H9 (cell line): ENCODE measurements at regions not wholly inside any gene's neighbourhood (a gene's known extent, or its start where the extent isn't known, plus 50 kb on each side); places are given as distances from the start of the nearest gene placed in this dataset.

Source experiments
- DNase-seq: peaks from one replicate; pipeline ENCODE4 v3.0.0-alpha.2; 2017
- H2AFZ ChIP-seq: one replicate; pipeline ENCODE4 v1.6.1; 2013; ENCODE audit warnings: mild to moderate bottlenecking, low read length, control low read depth, moderate library complexity
- H2AK5ac ChIP-seq: 2 replicates; pipeline ENCODE4 v1.6.1; 2013; ENCODE audit warnings: low read length, control low read depth, mixed read lengths; ENCODE audit not compliant: insufficient read length
- H2BK120ac ChIP-seq: one replicate; pipeline ENCODE4 v1.6.1; 2013; ENCODE audit warnings: low read depth, mild to moderate bottlenecking, low read length, control low read depth, inconsistent platforms; ENCODE audit not compliant: poor library complexity, severe bottlenecking
- H2BK12ac ChIP-seq: 2 replicates; pipeline ENCODE4 v1.6.1; 2013; ENCODE audit warnings: low read length, control low read depth, mixed read lengths, low read depth; ENCODE audit not compliant: insufficient read length
- H2BK15ac ChIP-seq: 2 replicates; pipeline ENCODE4 v1.6.1; 2013; ENCODE audit warnings: low read depth, low read length, control low read depth
- H2BK20ac ChIP-seq: one replicate; pipeline ENCODE4 v1.6.1; 2013; ENCODE audit warnings: low read depth, mild to moderate bottlenecking, low read length, control low read depth, inconsistent platforms; ENCODE audit not compliant: poor library complexity, severe bottlenecking
- H2BK5ac ChIP-seq: 2 replicates; pipeline ENCODE4 v1.6.1; 2013; ENCODE audit warnings: low read length, control low read depth, mixed read lengths; ENCODE audit not compliant: insufficient read length
- H3K14ac ChIP-seq: 2 replicates; pipeline ENCODE4 v1.6.1; 2013; ENCODE audit warnings: low read length, control low read depth; ENCODE audit not compliant: insufficient read depth
- H3K18ac ChIP-seq: 2 replicates; pipeline ENCODE4 v1.6.1; 2013; ENCODE audit warnings: low read depth, mild to moderate bottlenecking, mixed read lengths, low read length, control low read depth; ENCODE audit not compliant: insufficient read length
- H3K23ac ChIP-seq: 2 replicates; pipeline ENCODE4 v1.6.1; 2013; ENCODE audit warnings: low read length, control low read depth, mixed read lengths, low read depth; ENCODE audit not compliant: insufficient read length
- H3K23me2 ChIP-seq: 2 replicates; pipeline ENCODE4 v1.6.1; 2013; ENCODE audit warnings: low read depth, mild to moderate bottlenecking, mixed read lengths, low read length, control low read depth; ENCODE audit not compliant: insufficient read length, poor library complexity, severe bottlenecking
- H3K27ac ChIP-seq: 2 replicates; pipeline ENCODE4 v1.5.1; 2013; ENCODE audit warnings: low read length, control low read depth, mixed read lengths, low read depth; ENCODE audit not compliant: insufficient read length
- H3K27me3 ChIP-seq: 2 replicates; pipeline ENCODE4 v1.6.1; 2013; ENCODE audit warnings: low read length, control low read depth, inconsistent platforms; ENCODE audit not compliant: insufficient read depth
- H3K4ac ChIP-seq: 2 replicates; pipeline ENCODE4 v1.6.1; 2013; ENCODE audit warnings: low read depth, mild to moderate bottlenecking, control low read depth, inconsistent platforms, low read length, moderate library complexity
- H3K4me1 ChIP-seq: 2 replicates; pipeline ENCODE4 v1.6.1; 2013; ENCODE audit warnings: low read length, control low read depth, inconsistent platforms; ENCODE audit not compliant: insufficient read depth
- H3K4me2 ChIP-seq: 2 replicates; pipeline ENCODE4 v1.6.1; 2013; ENCODE audit warnings: low read length, control low read depth, mixed read lengths; ENCODE audit not compliant: insufficient read length, insufficient read depth
- H3K56ac ChIP-seq: 2 replicates; pipeline ENCODE4 v1.6.1; 2013; ENCODE audit warnings: low read depth, mild to moderate bottlenecking, mixed read lengths, low read length, control low read depth; ENCODE audit not compliant: insufficient read length
- H3K79me1 ChIP-seq: 2 replicates; pipeline ENCODE4 v1.6.1; 2013; ENCODE audit warnings: low read depth, mild to moderate bottlenecking, moderate library complexity, low read length, control low read depth, inconsistent platforms; ENCODE audit not compliant: insufficient read depth, poor library complexity, severe bottlenecking
- H3K79me2 ChIP-seq: 2 replicates; pipeline ENCODE4 v1.6.1; 2013; ENCODE audit warnings: low read length, control low read depth, inconsistent platforms; ENCODE audit not compliant: insufficient read depth
- H3K9ac ChIP-seq: 2 replicates; pipeline ENCODE4 v1.6.1; 2013; ENCODE audit warnings: low read length, control low read depth, mixed read lengths; ENCODE audit not compliant: insufficient read length; ENCODE audit errors: extremely low read depth
- H3K9me3 ChIP-seq: one replicate; pipeline ENCODE4 v1.6.1; 2013; ENCODE audit warnings: low read depth, low read length, inconsistent platforms; ENCODE audit not compliant: control insufficient read depth
- H3T11ph ChIP-seq: one replicate; pipeline ENCODE4 v1.6.1; 2013; ENCODE audit warnings: mild to moderate bottlenecking, low read length, control low read depth, inconsistent platforms
- H4K20me1 ChIP-seq: one replicate; pipeline ENCODE4 v1.6.1; 2013; ENCODE audit not compliant: control insufficient read depth, insufficient read length, insufficient read depth
- H4K5ac ChIP-seq: 2 replicates; pipeline ENCODE4 v1.6.1; 2013; ENCODE audit warnings: low read depth, mild to moderate bottlenecking, mixed read lengths, low read length, control low read depth; ENCODE audit not compliant: insufficient read length
- H4K8ac ChIP-seq: replicated peaks from 2 replicates; pipeline ENCODE4 v1.6.1; 2013; ENCODE audit warnings: low read length, control low read depth, mixed read lengths, low read depth; ENCODE audit not compliant: insufficient read length
- H4K91ac ChIP-seq: 2 replicates; pipeline ENCODE4 v1.6.1; 2013; ENCODE audit warnings: low read depth, mild to moderate bottlenecking, moderate library complexity, mixed read lengths, low read length, control low read depth; ENCODE audit not compliant: insufficient read length
- H3K27ac Mint-ChIP-seq, 3 experiments: 2 replicates in 2 of 3; 3 replicates in 1 of 3; pipeline ENCODE4 v1.8.0; 2020 to 2021; ENCODE audit warnings: mixed read lengths in 3 of 3, mild to moderate bottlenecking in 1 of 3, moderate library complexity in 1 of 3
- H3K27me3 Mint-ChIP-seq: 2 replicates; pipeline ENCODE4 v1.8.0; 2021; ENCODE audit warnings: low read depth, mild to moderate bottlenecking, moderate library complexity, mixed read lengths
- H3K36me3 Mint-ChIP-seq, 3 experiments: 2 replicates in 2 of 3; 3 replicates in 1 of 3; pipeline ENCODE4 v1.8.0; 2020 to 2021; ENCODE audit warnings: low read depth in 3 of 3, mixed read lengths in 3 of 3; ENCODE audit not compliant: insufficient read depth in 1 of 3
- H3K4me1 Mint-ChIP-seq, 2 experiments: 2 replicates each; pipeline ENCODE4 v1.8.0; 2020; ENCODE audit warnings: mixed read lengths in 2 of 2
- H3K4me3 Mint-ChIP-seq, 2 experiments: 2 replicates in 1 of 2; 3 replicates in 1 of 2; pipeline ENCODE4 v1.8.0; 2020 to 2021; ENCODE audit warnings: mild to moderate bottlenecking in 2 of 2, mixed read lengths in 2 of 2, moderate library complexity in 1 of 2
- H3K9me3 Mint-ChIP-seq, 2 experiments: 2 replicates in 1 of 2; 3 replicates in 1 of 2; pipeline ENCODE4 v1.8.0; 2020; ENCODE audit warnings: mild to moderate bottlenecking in 2 of 2, mixed read lengths in 2 of 2, moderate library complexity in 1 of 2
- WGBS: extraction: QIAGEN DNeasy Blood & Tissue Kit; methylation state at CpG from one replicate; pipeline ENCODE4 v1.1.7; 2013; ENCODE audit warnings: missing lambda C conversion rate, low lambda C conversion rate, mixed read lengths; ENCODE audit not compliant: insufficient read length; ENCODE audit errors: extremely low coverage; 5-methylcytosine and 5-hydroxymethylcytosine counted together
- TF ChIP-seq, protein P1 (sequence below): fragments of 200-600 bp; sonication (generic); conservative IDR thresholded peaks from 3 replicates; pipeline ENCODE4 v1.8.0; 2021; ENCODE audit warnings: antibody characterized with exemption, mild to moderate bottlenecking

GRCh38 chr2:9141706-9142460 lies 64.7 kb upstream of the ASAP2 start:
- Histone ChIP-seq H2BK20ac (no peak overlapping the region), H3K4me2 (no peak overlapping the region), H4K5ac (no peak overlapping the region), H4K8ac (no peak overlapping the region), H3K18ac (no peak overlapping the region), H2BK15ac (no peak overlapping the region), H3K27me3 (peaks cover 2% of the 10 kb centered on the region; the same call in 1 of the 2 replicates), H3T11ph (no peak overlapping the region), H2AFZ (no peak overlapping the region), H3K4ac (no peak overlapping the region), H2AK5ac (no peak overlapping the region), H3K14ac (no peak overlapping the region), H3K27ac (no peak overlapping the region), H3K4me1 (no peaks in the 10 kb centered on the region), H4K20me1 (no peaks in the 10 kb centered on the region), H3K56ac (no peak overlapping the region), H4K91ac (no peak overlapping the region), H3K9ac (no peak overlapping the region), H2BK5ac (no peak overlapping the region), H3K9me3 (no peaks in the 10 kb centered on the region), H2BK12ac (no peak overlapping the region), H3K23ac (no peak overlapping the region), H3K23me2 (no peaks in the 10 kb centered on the region), H3K79me1 (no peaks in the 10 kb centered on the region), H3K79me2 (no peaks in the 10 kb centered on the region), H2BK120ac (no peak overlapping the region)
- H3K27me3 Mint-ChIP-seq = peaks cover 69% of the 10 kb centered on the region
- peaks cover 18 to 37% of the 10 kb centered on the region in 2 experiments for H3K4me1 Mint-ChIP-seq
- H3K9me3 Mint-ChIP-seq = no peaks in the 10 kb centered on the region
- DNase-seq = no peak
- TF ChIP-seq, protein P1, sequence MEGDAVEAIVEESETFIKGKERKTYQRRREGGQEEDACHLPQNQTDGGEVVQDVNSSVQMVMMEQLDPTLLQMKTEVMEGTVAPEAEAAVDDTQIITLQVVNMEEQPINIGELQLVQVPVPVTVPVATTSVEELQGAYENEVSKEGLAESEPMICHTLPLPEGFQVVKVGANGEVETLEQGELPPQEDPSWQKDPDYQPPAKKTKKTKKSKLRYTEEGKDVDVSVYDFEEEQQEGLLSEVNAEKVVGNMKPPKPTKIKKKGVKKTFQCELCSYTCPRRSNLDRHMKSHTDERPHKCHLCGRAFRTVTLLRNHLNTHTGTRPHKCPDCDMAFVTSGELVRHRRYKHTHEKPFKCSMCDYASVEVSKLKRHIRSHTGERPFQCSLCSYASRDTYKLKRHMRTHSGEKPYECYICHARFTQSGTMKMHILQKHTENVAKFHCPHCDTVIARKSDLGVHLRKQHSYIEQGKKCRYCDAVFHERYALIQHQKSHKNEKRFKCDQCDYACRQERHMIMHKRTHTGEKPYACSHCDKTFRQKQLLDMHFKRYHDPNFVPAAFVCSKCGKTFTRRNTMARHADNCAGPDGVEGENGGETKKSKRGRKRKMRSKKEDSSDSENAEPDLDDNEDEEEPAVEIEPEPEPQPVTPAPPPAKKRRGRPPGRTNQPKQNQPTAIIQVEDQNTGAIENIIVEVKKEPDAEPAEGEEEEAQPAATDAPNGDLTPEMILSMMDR = no peak
- no peak overlapping the region for H3K27ac Mint-ChIP-seq
- no CpG with 5 or more reads among the region's 15 CpGs for WGBS
- H3K36me3 Mint-ChIP-seq = no peaks in the 10 kb centered on the region
- no peak overlapping the region; a peak in 1 of 5 replicates for H3K4me3 Mint-ChIP-seq
